ENCODE measurements at regions not wholly inside any gene's neighbourhood (a gene's known extent, or its start where the extent isn't known, plus 50 kb on each side); places are given as distances from the start of the nearest gene placed in this dataset.

- TF ChIP-seq IRF1 (CRISPR knock-in tag; IDR thresholded peaks at IDR 0.05; ENCODE audit: borderline replicate concordance) = no peak
- no peak for TF ChIP-seq POLR2AphosphoS5 (IDR thresholded peaks at IDR 0.05; ENCODE audit: control insufficient read depth, insufficient read depth, low read depth, low read length)
Measured at GRCh38 chr10:87603769-87604168, 55.9 kb upstream of the PAPSS2 start.

Measured in K562 (cell line).